ENCODE measurements at regions not wholly inside any gene's neighbourhood (a gene's known extent, or its start where the extent isn't known, plus 50 kb on each side); places are given as distances from the start of the nearest gene placed in this dataset.

DNA sequence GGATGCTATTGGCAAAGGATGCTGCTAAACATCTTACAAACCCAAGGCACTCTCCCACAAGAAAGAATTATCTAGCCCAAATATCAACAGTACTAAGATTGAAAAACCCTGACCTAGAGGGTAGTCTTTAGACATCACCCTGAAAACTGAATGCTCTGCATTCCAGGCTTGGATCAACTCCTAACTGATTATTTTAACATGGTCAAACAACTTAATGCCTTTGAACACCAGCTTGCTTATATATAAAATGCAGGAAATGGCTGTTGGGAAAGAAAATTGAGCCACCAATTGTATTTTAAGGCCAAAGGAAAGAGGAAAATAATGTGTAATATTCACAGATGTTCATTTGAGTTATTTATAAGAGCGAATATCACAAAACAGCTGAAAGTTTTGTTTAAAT is 72.2 kb upstream of the C1orf87 start:
- Mint-ChIP-seq H3K4me3 (no peak overlapping the region), H3K27me3 (peaks cover 45% of the 10 kb centered on the region), H3K27ac (no peak overlapping the region), H3K36me3 (ENCODE audit: low read depth) (no peaks in the 10 kb centered on the region), H3K4me1 (no peaks in the 10 kb centered on the region)
- DNase-seq (no peak), ATAC-seq (no peak)
- H3K9me3 ChIP-seq (ENCODE audit: control insufficient read depth, low read length, poor library complexity, severe bottlenecking) = no peaks in the 10 kb centered on the region

DNA sequence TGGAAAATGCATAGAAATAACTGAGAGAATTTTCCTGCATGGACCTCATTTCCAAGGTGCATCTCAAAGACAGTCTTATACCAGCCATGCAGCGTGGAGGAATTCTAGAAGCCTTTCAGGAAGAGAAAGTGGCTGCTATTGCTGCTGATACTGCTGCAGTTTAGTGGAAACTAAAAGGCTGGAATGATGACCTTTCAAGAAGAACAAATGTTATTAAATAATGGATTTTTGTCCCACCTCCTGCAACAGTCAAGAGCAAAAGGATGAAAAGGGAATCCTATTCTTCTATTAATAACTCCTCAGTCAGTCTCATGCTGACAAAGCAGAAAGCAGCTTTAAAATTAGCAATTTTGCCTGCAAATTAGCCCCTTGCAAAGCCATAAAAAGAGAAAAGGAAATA is 68.2 kb upstream of the C1orf87 start:
- Mint-ChIP-seq H3K27ac (no peak overlapping the region), H3K4me1 (no peaks in the 10 kb centered on the region), H3K27me3 (peaks cover 25% of the 10 kb centered on the region), H3K4me3 (no peak overlapping the region), H3K36me3 (ENCODE audit: low read depth) (no peaks in the 10 kb centered on the region)
- ATAC-seq (no peak), DNase-seq (no peak)
- H3K9me3 ChIP-seq (ENCODE audit: control insufficient read depth, low read length, poor library complexity, severe bottlenecking) = no peaks in the 10 kb centered on the region

DNA sequence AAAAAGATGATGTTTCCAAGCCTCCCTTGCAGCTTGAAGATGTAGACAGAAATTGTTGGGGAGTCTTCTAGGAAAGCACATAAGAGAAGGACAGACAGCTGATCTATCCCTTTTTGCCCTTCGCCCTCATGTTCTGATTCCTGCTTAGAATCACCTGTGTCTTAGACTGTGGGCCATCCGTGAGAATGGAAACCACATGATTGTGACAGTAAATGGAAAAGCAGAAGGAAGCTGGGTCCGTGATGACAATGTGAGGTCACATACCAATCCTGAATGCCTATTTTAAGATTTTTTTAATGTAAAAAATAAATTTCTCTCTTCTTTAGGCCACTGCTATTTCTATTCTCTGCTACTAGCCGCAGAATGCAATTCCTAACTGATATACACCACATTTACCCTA is 67.7 kb upstream of the C1orf87 start:
- Mint-ChIP-seq H3K4me1 (no peaks in the 10 kb centered on the region), H3K27ac (no peak overlapping the region), H3K27me3 (peaks cover 22% of the 10 kb centered on the region), H3K36me3 (ENCODE audit: low read depth) (no peaks in the 10 kb centered on the region), H3K4me3 (no peak overlapping the region)
- no peaks in the 10 kb centered on the region for H3K9me3 ChIP-seq (ENCODE audit: control insufficient read depth, low read length, poor library complexity, severe bottlenecking)
- ATAC-seq (no peak), DNase-seq (no peak)

DNA sequence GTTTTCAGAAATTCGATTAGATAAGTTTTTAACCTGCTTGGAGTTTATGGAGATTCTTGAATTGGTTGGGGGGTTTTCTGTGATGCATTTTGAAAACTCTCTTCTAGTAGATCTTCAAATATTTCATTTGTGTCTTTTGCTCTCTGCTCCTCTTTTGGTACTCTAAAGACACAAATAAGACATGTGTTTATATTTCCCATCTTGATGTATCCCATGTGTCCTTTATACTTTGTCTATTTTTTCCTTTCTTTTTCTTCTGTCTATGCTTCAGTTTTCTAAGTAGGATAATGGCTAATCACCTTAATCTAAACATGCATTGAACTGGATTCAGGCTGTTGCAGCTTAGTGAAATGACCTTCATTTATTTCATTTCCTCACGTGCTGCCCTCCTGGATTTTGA is 63.8 kb upstream of the C1orf87 start:
- peaks cover 8% of the 10 kb centered on the region for H3K4me1 Mint-ChIP-seq
- no peak overlapping the region for H3K27ac Mint-ChIP-seq
- ATAC-seq (no peak), DNase-seq (no peak)
- H3K9me3 ChIP-seq (ENCODE audit: control insufficient read depth, low read length, poor library complexity, severe bottlenecking) = no peaks in the 10 kb centered on the region
- H3K36me3 Mint-ChIP-seq (ENCODE audit: low read depth) = no peaks in the 10 kb centered on the region
- H3K4me3 Mint-ChIP-seq = no peak overlapping the region
- peaks cover 5% of the 10 kb centered on the region for H3K27me3 Mint-ChIP-seq

DNA sequence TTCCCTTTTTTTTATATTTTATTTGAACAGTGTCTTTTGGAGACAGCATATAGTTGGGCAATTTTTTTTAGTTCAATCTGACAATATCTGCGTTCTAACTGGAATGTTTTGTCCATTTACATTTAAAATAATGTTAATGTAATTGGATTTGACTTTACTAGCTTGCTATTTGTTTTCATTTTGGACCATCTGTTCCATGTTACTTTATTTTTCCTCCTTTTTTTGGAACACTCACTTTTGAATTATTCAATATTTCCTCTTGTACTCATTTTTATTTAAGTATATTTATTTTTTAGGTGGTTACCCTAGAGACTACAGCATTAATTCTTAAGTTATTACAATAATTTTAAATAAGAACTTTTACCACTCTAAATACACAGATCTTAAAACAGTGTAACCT is 62.8 kb upstream of the C1orf87 start:
- ATAC-seq (no peak), DNase-seq (no peak)
- peaks cover 5% of the 10 kb centered on the region for H3K27me3 Mint-ChIP-seq
- H3K36me3 Mint-ChIP-seq (ENCODE audit: low read depth) = no peaks in the 10 kb centered on the region
- no peak overlapping the region for H3K4me3 Mint-ChIP-seq
- peaks cover 8% of the 10 kb centered on the region for H3K4me1 Mint-ChIP-seq
- no peaks in the 10 kb centered on the region for H3K9me3 ChIP-seq (ENCODE audit: control insufficient read depth, low read length, poor library complexity, severe bottlenecking)
- H3K27ac Mint-ChIP-seq = no peak overlapping the region

DNA sequence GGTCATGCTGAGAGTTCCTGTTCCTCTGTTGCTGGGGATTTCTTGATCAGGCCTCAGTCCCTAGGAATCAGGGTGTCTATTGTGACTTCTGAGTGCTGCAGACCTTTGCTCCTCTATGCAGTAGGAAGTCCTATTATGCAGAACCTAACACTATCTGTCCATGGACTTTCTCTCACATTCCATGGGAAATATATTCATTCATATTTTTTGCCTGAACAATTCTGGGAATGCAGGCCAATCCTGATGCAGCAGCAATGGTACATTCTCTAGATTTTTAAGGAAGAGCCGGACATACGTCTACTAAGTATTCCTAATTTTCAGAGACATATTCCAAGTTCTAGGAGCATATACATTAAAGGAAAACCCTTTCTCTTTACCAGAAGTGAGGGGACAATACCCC is 61.1 kb upstream of the C1orf87 start:
- peaks cover 9% of the 10 kb centered on the region for H3K4me1 Mint-ChIP-seq
- no peak overlapping the region for H3K4me3 Mint-ChIP-seq
- DNase-seq = no peak
- no peaks in the 10 kb centered on the region for H3K27me3 Mint-ChIP-seq
- no peak for ATAC-seq
- no peaks in the 10 kb centered on the region for H3K9me3 ChIP-seq (ENCODE audit: control insufficient read depth, low read length, poor library complexity, severe bottlenecking)
- H3K36me3 Mint-ChIP-seq (ENCODE audit: low read depth) = no peaks in the 10 kb centered on the region
- H3K27ac Mint-ChIP-seq = no peak overlapping the region

DNA sequence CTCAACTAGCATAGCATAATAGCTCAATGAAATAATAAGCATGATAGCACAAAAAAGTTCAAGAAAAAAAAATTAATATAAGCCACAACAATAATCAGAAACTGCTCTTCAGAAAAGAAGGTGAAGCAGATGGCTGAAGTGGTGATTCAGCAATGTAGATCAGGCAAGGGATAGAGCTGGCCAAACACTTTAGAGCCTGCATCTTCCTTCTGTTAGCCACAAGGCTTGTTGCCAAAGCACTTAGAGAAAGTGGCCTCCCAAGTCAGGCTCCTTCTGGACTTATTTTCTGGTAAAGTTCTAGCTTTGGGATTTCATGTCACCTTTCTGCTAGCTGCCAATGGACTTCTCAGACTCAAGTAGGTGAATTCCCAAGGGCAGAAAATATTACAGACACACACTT is 60.3 kb upstream of the C1orf87 start:
- Mint-ChIP-seq H3K4me3 (no peak overlapping the region), H3K27me3 (no peaks in the 10 kb centered on the region), H3K4me1 (peaks cover 13% of the 10 kb centered on the region)

DNA sequence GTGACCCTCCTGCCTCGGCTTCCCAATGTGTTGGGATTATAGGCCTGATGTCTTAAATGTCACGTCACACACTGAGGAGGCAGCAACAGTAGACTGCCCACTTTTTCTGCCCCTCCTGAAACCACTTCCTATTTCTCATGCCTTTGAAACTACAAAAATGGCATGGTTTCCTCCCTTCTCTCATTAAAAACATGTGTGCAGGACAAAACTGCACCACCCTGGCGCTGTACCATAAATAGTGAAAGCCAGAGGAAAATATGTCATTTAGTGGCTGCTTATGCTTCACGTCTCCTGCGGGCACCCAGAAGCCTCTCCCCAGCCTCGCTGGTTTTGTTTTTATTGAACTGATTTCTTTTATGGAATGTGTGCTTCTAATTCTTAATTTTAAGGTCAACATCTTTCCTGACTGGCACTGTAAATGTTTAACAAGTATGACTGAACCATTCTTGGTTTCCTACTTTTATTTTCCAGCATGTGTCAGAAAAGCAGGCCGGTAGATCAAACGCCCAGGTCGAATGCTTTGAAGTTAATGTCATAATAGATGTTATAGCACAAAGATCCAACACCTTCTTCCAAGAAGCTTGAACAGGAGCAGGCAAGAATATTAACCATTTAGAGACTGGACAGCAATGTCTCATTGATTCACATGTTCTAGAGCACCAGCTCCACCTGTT is 59.6 kb upstream of the C1orf87 start:
- no peak for DNase-seq
- no peak for ATAC-seq
- Mint-ChIP-seq H3K36me3 (ENCODE audit: low read depth) (no peaks in the 10 kb centered on the region), H3K27me3 (no peaks in the 10 kb centered on the region), H3K4me3 (no peak overlapping the region), H3K4me1 (peaks cover 13% of the 10 kb centered on the region), H3K27ac (no peak overlapping the region)
- no peaks in the 10 kb centered on the region for H3K9me3 ChIP-seq (ENCODE audit: control insufficient read depth, low read length, poor library complexity, severe bottlenecking)

More for the DNA sequence above, 60.3 kb upstream of the C1orf87 start:
- DNase-seq (no peak), ATAC-seq (no peak)
- no peaks in the 10 kb centered on the region for H3K9me3 ChIP-seq (ENCODE audit: control insufficient read depth, low read length, poor library complexity, severe bottlenecking)
- Mint-ChIP-seq H3K36me3 (ENCODE audit: low read depth) (no peaks in the 10 kb centered on the region), H3K27ac (no peak overlapping the region)

DNA sequence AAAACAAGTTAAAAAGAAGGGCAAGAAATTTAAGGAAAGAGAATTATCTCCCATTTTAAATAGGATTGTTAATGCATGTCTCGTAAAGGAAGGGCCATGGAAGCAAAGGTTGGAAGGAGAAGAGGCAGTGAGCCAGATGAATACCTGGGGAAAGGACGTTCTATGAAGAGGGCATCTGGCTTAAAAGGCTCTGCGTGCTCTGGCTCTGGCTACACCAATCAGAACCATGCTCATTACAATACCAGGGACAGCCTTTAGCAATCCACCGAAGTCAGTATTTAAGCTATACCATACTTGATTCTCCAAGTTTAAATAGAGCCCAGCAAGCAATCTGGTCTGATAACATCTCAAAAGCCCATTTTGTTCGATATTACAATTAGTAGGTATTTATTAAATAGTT is 58.5 kb upstream of the C1orf87 start:
- no peaks in the 10 kb centered on the region for H3K9me3 ChIP-seq (ENCODE audit: control insufficient read depth, low read length, poor library complexity, severe bottlenecking)
- Mint-ChIP-seq H3K27ac (no peak overlapping the region), H3K4me3 (no peak overlapping the region), H3K27me3 (no peaks in the 10 kb centered on the region), H3K4me1 (peaks cover 13% of the 10 kb centered on the region), H3K36me3 (ENCODE audit: low read depth) (no peaks in the 10 kb centered on the region)
- DNase-seq (no peak), ATAC-seq (no peak)

DNA sequence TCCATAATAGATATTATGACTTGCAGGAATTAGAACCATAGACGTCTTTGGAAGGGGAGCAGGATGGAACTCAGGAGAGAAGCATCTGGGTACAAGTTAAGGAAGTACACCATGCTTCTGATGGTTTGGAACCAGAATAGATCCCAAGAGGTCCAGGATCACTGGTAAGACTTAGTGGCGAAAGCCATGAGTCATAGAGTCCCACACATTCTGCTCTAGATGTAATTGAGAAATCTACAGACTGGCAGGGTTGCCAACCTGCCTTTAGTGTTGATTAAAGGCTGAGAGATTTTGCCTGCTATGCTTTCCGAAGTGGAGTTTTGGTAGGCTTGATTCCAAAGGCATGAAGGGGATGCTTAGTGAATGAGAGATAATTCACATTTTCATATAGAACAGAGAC is 57.1 kb upstream of the C1orf87 start:
- H3K27me3 Mint-ChIP-seq = no peaks in the 10 kb centered on the region
- DNase-seq = no peak
- no peak overlapping the region for H3K4me3 Mint-ChIP-seq
- H3K4me1 Mint-ChIP-seq = peaks cover 13% of the 10 kb centered on the region
- no peak overlapping the region for H3K27ac Mint-ChIP-seq
- H3K9me3 ChIP-seq (ENCODE audit: control insufficient read depth, low read length, poor library complexity, severe bottlenecking) = no peaks in the 10 kb centered on the region
- no peaks in the 10 kb centered on the region for H3K36me3 Mint-ChIP-seq (ENCODE audit: low read depth)
- ATAC-seq = no peak

DNA sequence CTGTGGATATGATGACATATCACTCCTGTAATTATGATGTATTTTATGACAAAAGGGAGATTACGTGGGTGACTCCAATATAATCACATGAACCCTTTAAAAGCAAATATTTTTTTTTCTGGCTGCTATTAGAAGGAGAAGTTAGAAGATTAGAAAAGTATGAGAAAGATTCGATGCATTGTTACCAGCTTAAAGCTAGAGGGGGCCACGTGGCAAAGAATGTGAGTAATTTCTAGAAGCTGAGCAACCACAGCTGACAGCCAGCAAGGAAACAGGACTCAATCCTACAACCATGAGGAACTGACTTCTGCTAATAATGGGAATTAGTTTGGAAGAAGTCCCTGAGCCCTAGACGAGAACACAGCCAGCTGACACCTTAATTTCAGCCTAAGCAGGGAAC is 56.3 kb upstream of the C1orf87 start:
- no peak for DNase-seq
- Mint-ChIP-seq H3K27ac (no peak overlapping the region), H3K27me3 (no peaks in the 10 kb centered on the region), H3K4me1 (peaks cover 13% of the 10 kb centered on the region), H3K4me3 (no peak overlapping the region), H3K36me3 (ENCODE audit: low read depth) (no peaks in the 10 kb centered on the region)
- no peaks in the 10 kb centered on the region for H3K9me3 ChIP-seq (ENCODE audit: control insufficient read depth, low read length, poor library complexity, severe bottlenecking)
- ATAC-seq = no peak

DNA sequence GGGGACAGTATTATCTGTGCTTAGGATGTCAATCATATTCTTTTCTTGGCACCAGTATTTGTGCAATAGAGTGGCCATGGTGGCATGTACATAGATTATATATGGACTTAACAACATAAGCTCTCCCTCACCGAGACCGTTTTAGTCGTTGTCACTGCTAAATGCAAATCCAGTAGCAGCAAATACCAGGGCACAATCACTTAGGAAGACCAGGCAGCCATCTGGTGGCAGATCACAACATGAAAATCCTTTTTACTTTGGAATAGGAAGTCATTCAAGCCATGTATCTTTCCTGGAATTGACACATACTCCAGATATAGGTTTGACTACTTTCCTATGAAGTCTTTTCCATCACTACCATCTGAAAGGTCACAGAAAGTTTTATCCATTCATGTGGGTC is 53.2 kb upstream of the C1orf87 start:
- H3K9me3 ChIP-seq (ENCODE audit: control insufficient read depth, low read length, poor library complexity, severe bottlenecking) = no peaks in the 10 kb centered on the region
- H3K4me3 Mint-ChIP-seq = no peak overlapping the region
- no peak for ATAC-seq
- no peaks in the 10 kb centered on the region for H3K36me3 Mint-ChIP-seq (ENCODE audit: low read depth)
- H3K27ac Mint-ChIP-seq = no peak overlapping the region
- DNase-seq = no peak
- no peaks in the 10 kb centered on the region for H3K27me3 Mint-ChIP-seq
- H3K4me1 Mint-ChIP-seq = peaks cover 5% of the 10 kb centered on the region

Data from T-helper 17 cell (primary cell).